ENCODE measurements at regions not wholly inside any gene's neighbourhood (a gene's known extent, or its start where the extent isn't known, plus 50 kb on each side); places are given as distances from the start of the nearest gene placed in this dataset.
"Not testable (repeated sequence)": the region's sequence is repeated elsewhere in the genome, so short reads cannot be mapped to it uniquely, and the experiment has no call there.

DNA sequence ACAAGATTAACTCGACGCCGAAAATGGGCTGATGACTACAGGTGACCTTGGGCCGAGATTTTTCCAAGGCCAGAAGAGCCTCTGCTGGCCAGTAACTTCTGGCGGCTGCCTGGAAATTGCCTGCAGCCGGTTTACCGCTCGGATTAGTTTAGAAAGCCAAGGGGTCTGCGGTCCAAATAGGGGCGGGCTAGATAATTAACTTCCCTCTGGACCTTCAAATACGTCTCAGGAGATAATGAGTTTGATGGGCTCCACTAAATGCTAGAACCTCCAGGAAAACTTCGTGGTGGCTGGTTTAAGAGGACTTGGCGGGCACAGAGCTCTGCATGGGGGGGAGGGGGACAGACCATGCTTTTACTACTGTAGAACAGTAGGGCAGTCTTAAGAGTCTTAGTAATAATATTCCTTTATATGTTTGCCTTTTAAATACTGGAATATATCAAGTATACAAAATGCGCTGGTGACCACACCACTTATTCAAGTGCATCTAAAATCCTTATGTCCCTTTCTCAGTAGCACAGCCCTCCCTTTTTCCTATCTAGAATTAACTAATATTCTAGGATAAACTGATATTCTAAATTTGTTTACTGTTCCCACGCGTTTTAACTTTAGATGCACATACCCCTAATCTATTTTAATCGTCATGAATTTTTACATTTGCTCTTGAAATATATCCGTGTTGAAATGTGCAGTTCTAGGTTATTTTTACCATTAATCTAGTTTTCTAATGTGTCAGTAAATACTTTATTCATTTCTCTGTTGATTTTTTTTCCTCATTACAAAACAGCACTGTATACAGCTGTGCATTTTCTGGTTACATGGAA is 107.5 kb upstream of the PRSS16 start:
- Histone ChIP-seq H3K9me3 (ENCODE audit: control insufficient read depth, low read length) (no peaks in the 10 kb centered on the region), H3K4me3 (ENCODE audit: low read length) (peak overlapping the region; percentile 56), H3K9ac (ENCODE audit: low read length) (peak overlapping the region; percentile 80), H3K4me1 (ENCODE audit: control insufficient read depth, insufficient read depth, low read length) (peaks cover 4% of the 10 kb centered on the region), H3K27me3 (ENCODE audit: control insufficient read depth, insufficient read depth, low read length) (no peaks in the 10 kb centered on the region), H3K36me3 (ENCODE audit: control insufficient read depth, insufficient read depth, low read length) (no peaks in the 10 kb centered on the region)

DNA sequence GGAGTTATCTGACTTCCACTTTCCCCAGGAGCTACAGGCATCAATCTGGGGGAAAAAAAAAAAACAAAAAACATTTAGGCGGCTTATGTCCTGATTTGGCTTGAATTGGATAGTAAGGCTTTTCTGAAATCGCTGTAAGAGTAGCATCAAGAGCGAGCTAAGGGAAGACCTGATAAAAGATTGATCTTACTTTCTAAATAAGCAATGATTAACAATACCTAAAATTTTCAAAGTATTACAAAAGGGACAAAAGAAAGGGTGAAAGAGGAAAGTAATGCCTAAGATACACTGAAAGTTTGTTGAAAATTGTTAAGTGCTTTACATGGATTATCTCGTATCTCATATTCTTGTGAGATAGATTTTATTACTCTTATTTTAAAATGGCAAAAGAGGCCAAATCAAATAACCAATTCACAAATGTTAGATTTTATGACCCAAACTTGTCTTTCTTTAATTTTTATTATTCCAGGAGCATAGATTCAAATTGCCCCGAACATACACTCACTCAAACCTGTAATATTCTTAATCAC is 106.4 kb upstream of the PRSS16 start:
- Histone ChIP-seq H3K4me1 (ENCODE audit: control insufficient read depth, insufficient read depth, low read length) (peaks cover 4% of the 10 kb centered on the region), H3K36me3 (ENCODE audit: control insufficient read depth, insufficient read depth, low read length) (no peaks in the 10 kb centered on the region), H3K9ac (ENCODE audit: low read length) (no peak overlapping the region), H3K4me3 (ENCODE audit: low read length) (no peak overlapping the region), H3K9me3 (ENCODE audit: control insufficient read depth, low read length) (no peaks in the 10 kb centered on the region), H3K27me3 (ENCODE audit: control insufficient read depth, insufficient read depth, low read length) (no peaks in the 10 kb centered on the region)

DNA sequence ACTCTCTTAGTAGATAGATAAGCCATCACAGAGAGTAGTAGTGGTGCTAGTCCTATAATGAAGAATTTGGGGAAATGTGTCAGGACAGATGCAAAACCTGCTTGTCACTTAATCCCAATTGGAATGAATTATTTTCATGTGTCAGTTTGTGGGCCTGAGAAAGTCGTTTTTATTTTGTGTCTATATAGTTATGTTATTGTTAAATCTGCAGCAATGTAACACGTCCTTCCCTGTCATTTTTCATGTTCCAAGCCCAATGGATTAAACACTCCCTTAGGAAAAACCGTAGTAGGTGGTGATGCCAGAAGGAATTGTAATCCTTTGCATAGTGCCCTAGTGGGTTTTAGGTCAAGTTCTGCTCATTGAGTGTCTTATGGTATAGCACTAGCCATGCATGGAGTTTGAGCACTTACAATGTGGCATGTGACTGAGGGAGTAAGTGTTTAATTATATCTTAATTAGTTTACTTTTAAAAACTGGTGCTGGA is 105.9 kb upstream of the PRSS16 start:
- Histone ChIP-seq H3K36me3 (ENCODE audit: control insufficient read depth, insufficient read depth, low read length) (no peaks in the 10 kb centered on the region), H3K27me3 (ENCODE audit: control insufficient read depth, insufficient read depth, low read length) (no peaks in the 10 kb centered on the region), H3K9ac (ENCODE audit: low read length) (no peak overlapping the region), H3K9me3 (ENCODE audit: control insufficient read depth, low read length) (no peaks in the 10 kb centered on the region), H3K4me1 (ENCODE audit: control insufficient read depth, insufficient read depth, low read length) (peaks cover 4% of the 10 kb centered on the region), H3K4me3 (ENCODE audit: low read length) (no peak overlapping the region)

DNA sequence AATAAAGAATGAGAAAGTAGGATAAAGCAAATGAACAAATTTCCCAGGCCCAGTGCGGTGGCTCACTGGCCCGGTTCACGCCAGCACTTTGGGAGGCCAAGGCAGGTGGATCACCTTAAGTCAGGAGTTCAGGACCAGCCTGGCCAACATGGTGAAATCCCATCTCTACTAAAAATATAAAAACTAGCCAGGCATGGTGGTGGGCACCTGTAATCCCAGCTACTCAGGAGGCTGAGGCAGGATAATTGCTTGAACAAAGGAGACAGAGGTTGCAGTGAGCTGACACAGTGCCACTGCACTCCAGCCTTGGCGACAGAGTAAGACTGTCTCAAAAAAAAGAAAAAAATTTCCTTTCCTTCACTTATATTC is 104.5 kb upstream of the PRSS16 start:
- not testable (repeated sequence) for H3K9me3 ChIP-seq (ENCODE audit: control insufficient read depth, low read length); H3K36me3 ChIP-seq (ENCODE audit: control insufficient read depth, insufficient read depth, low read length); H3K9ac ChIP-seq (ENCODE audit: low read length); H3K4me1 ChIP-seq (ENCODE audit: control insufficient read depth, insufficient read depth, low read length); H3K4me3 ChIP-seq (ENCODE audit: low read length); H3K27me3 ChIP-seq (ENCODE audit: control insufficient read depth, insufficient read depth, low read length)

DNA sequence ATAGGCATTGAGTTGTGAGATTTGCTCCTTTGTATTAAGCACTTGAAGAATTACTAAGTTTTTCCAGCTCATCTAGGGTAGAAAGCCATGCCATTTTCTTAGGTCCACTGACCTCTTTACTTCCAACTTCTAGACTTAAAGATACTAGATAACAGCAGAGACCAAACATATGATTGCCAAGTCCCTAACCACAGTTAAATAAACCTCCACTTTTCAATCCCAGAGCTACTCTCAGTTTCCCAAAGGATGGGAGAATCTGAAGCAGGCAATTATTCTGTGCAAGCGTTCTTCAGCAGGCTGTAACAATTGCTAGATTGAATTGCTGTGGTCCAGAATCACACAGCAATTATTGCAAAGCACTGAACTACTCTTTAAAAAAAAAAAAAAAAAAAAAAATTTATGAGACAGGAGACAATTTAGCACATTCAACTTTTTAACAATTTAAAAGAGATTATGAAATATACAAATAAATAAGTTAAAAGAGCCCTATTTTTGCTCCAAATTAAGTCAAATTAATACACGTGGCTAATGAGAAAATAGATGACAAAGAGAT is 104.0 kb upstream of the PRSS16 start:
- no peak overlapping the region for H3K4me3 ChIP-seq (ENCODE audit: low read length)
- no peak overlapping the region for H3K9ac ChIP-seq (ENCODE audit: low read length)
- H3K9me3 ChIP-seq (ENCODE audit: control insufficient read depth, low read length), result no peaks in the 10 kb centered on the region
- H3K4me1 ChIP-seq (ENCODE audit: control insufficient read depth, insufficient read depth, low read length), result peaks cover 4% of the 10 kb centered on the region
- no peaks in the 10 kb centered on the region for H3K36me3 ChIP-seq (ENCODE audit: control insufficient read depth, insufficient read depth, low read length)
- H3K27me3 ChIP-seq (ENCODE audit: control insufficient read depth, insufficient read depth, low read length), result no peaks in the 10 kb centered on the region

DNA sequence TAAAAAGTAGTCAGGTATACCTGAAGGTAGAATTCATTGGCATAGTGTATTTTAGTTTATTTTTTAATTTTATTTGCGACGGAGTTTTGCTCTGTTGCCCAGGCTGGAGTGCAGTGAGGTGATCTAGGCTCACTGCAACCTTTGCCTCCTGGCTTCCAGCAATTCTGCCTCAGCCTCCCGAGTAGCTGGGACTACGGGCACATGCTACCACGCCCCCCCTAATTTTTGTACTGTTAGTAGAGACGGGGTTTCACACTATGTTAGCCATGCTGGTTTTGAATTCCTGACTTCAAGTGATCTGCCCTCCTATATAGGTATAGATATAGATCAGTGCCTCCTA is 102.8 kb upstream of the PRSS16 start:
- no peak overlapping the region for H3K9ac ChIP-seq (ENCODE audit: low read length)
- peaks cover 4% of the 10 kb centered on the region for H3K4me1 ChIP-seq (ENCODE audit: control insufficient read depth, insufficient read depth, low read length)
- no peaks in the 10 kb centered on the region for H3K36me3 ChIP-seq (ENCODE audit: control insufficient read depth, insufficient read depth, low read length)
- H3K9me3 ChIP-seq (ENCODE audit: control insufficient read depth, low read length), result no peaks in the 10 kb centered on the region
- no peaks in the 10 kb centered on the region for H3K27me3 ChIP-seq (ENCODE audit: control insufficient read depth, insufficient read depth, low read length)
- no peak overlapping the region for H3K4me3 ChIP-seq (ENCODE audit: low read length)

DNA sequence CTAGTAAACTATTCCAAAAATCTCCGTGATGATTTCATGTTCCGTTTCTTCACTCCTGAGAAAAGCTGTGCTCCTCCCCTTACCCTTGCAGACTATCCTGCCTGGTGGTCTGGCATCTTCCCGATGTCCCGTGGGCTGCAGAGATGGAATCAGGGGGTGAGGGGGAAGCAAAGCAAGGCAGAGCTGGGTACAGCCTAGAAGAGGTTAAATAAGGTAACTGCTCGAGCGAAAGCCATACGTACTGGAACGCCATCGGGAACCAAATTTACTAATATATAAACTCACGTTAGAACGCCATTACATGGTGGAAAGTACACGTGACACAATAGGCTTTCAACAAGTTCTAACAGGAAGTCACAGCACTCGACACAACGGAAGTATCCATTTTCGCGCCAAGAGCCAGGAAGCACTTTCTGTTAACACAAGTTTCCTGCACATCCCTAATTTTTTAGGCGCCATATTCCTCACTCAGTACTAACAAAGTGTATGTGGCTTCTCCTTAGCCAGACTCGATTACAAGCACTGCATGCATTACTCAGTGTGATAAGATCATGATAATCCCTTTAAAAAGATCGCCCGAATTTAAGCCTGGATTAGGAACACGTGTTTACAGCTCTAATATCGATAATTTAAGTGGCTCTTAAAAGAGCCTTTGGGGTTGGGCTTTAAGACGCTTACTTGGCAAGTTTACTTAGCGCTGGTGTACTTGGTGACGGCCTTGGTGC is 101.6 kb upstream of the PRSS16 start:
- peak overlapping the region; percentile 82 for H3K9ac ChIP-seq (ENCODE audit: low read length)
- peaks cover 4% of the 10 kb centered on the region for H3K4me1 ChIP-seq (ENCODE audit: control insufficient read depth, insufficient read depth, low read length)
- H3K4me3 ChIP-seq (ENCODE audit: low read length), result peak overlapping the region; percentile 70
- no peaks in the 10 kb centered on the region for H3K36me3 ChIP-seq (ENCODE audit: control insufficient read depth, insufficient read depth, low read length)
- H3K9me3 ChIP-seq (ENCODE audit: control insufficient read depth, low read length), result no peaks in the 10 kb centered on the region
- no peaks in the 10 kb centered on the region for H3K27me3 ChIP-seq (ENCODE audit: control insufficient read depth, insufficient read depth, low read length)

DNA sequence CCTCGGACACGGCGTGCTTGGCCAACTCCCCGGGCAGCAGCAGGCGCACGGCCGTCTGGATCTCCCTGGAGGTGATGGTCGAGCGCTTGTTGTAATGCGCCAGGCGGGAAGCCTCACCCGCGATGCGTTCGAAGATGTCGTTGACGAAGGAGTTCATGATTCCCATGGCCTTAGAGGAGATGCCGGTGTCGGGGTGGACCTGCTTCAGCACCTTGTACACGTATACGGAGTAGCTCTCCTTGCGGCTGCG is 101.1 kb upstream of the PRSS16 start:
- not testable (repeated sequence) for H3K27me3 ChIP-seq (ENCODE audit: control insufficient read depth, insufficient read depth, low read length); H3K36me3 ChIP-seq (ENCODE audit: control insufficient read depth, insufficient read depth, low read length); H3K9me3 ChIP-seq (ENCODE audit: control insufficient read depth, low read length); H3K4me1 ChIP-seq (ENCODE audit: control insufficient read depth, insufficient read depth, low read length)
- Histone ChIP-seq H3K4me3 (ENCODE audit: low read length) (peak overlapping the region; percentile 70), H3K9ac (ENCODE audit: low read length) (peak overlapping the region; percentile 82)

DNA sequence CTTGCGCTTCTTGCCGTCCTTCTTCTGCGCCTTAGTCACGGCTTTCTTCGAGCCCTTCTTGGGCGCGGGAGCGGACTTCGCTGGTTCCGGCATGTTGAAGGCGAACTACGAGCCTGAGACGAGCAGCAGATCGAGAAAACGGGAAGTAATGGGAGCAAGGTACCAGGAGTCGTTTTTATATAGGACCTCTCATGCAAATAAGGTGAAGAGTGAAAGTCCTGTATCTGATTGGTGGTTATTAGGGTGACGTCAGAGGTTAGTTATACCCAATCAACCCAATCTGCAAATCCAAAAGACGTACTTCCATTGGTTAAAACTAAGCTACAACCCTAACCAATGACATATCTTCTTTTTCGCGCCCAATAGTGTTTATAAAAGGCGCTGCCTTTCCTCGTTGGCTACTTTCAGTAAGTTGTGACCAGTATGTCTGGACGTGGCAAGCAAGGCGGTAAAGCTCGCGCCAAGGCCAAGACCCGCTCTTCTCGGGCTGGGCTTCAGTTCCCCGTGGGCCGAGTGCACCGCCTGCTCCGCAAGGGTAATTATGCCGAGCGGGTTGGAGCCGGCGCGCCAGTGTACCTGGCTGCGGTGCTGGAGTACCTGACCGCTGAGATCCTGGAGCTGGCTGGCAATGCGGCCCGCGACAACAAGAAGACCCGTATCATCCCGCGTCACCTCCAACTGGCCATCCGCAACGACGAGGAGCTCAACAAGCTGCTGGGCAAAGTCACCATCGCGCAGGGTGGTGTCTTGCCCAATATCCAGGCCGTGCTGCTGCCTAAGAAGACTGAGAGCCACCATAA is 100.6 kb upstream of the PRSS16 start:
- no peaks in the 10 kb centered on the region for H3K36me3 ChIP-seq (ENCODE audit: control insufficient read depth, insufficient read depth, low read length)
- H3K27me3 ChIP-seq (ENCODE audit: control insufficient read depth, insufficient read depth, low read length), result no peaks in the 10 kb centered on the region
- H3K4me3 ChIP-seq (ENCODE audit: low read length), result peak overlapping the region; percentile 70
- H3K9ac ChIP-seq (ENCODE audit: low read length), result peak overlapping the region; percentile 82
- H3K9me3 ChIP-seq (ENCODE audit: control insufficient read depth, low read length), result no peaks in the 10 kb centered on the region
- peaks cover 4% of the 10 kb centered on the region for H3K4me1 ChIP-seq (ENCODE audit: control insufficient read depth, insufficient read depth, low read length)

DNA sequence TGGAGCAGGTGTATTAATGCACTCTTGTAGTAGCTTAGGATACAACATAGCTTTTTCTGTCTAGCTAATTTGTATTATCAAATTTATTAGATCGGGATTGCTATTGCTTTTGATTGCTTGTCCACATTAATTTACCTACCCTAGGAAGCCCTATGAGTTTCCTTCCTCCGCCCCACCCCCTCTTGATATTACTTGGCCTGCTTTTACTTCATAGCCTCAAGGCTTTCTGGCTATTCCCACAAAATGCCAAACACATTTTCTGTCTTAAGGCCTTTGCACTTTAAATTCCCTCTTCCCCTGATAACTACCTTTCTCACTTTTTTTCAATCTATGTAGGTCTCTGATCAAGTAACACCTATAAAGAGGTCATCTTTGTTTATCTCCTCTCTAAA is 99.1 kb upstream of the PRSS16 start:
- no peak overlapping the region for H3K9ac ChIP-seq (ENCODE audit: low read length)
- no peaks in the 10 kb centered on the region for H3K27me3 ChIP-seq (ENCODE audit: control insufficient read depth, insufficient read depth, low read length)
- no peaks in the 10 kb centered on the region for H3K36me3 ChIP-seq (ENCODE audit: control insufficient read depth, insufficient read depth, low read length)
- H3K4me3 ChIP-seq (ENCODE audit: low read length), result no peak overlapping the region
- H3K9me3 ChIP-seq (ENCODE audit: control insufficient read depth, low read length), result no peaks in the 10 kb centered on the region
- H3K4me1 ChIP-seq (ENCODE audit: control insufficient read depth, insufficient read depth, low read length), result peaks cover 4% of the 10 kb centered on the region

DNA sequence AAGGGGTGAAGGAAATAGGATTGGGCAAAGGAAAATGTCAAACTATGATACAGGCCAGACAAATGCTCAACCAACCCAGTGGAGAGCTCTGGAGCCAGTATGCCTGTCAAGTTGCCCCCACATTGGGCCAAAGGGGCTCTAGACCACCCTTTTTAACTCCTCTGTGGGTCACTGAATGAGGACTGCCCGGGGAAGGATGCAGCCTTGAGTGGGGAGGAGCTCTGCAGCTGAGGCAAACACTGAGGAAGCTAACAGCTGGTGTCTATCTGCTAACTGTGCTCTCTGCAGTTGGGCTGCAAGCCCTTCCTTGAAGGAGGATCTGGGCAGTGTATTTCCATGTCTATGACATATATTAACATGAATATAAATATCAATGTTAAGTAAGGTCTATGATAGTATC is 98.4 kb upstream of the PRSS16 start:
- Histone ChIP-seq H3K4me3 (ENCODE audit: low read length) (no peak overlapping the region), H3K9me3 (ENCODE audit: control insufficient read depth, low read length) (no peaks in the 10 kb centered on the region), H3K36me3 (ENCODE audit: control insufficient read depth, insufficient read depth, low read length) (no peaks in the 10 kb centered on the region), H3K27me3 (ENCODE audit: control insufficient read depth, insufficient read depth, low read length) (no peaks in the 10 kb centered on the region), H3K9ac (ENCODE audit: low read length) (no peak overlapping the region), H3K4me1 (ENCODE audit: control insufficient read depth, insufficient read depth, low read length) (peaks cover 4% of the 10 kb centered on the region)

DNA sequence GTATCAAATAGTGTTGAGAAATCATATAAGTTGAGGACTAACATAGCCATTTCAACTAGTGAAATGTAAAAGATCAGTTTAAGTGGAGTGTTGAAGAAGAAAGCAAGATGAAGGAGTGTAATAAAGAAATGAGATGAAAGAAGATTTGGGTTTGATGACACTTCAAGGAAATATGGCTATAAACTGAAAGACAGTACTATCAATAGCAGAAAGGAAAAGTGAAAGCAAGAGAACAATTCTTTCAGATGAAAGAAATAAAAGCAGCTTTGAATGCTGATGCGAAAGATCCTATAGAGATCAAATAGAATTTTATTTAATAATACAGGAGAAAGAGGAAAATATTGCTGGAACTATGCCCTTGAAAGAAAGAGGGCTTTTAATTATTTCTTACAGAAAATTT is 92.8 kb upstream of the PRSS16 start:
- Histone ChIP-seq H3K36me3 (ENCODE audit: control insufficient read depth, insufficient read depth, low read length) (no peaks in the 10 kb centered on the region), H3K4me3 (ENCODE audit: low read length) (no peak overlapping the region), H3K4me1 (ENCODE audit: control insufficient read depth, insufficient read depth, low read length) (no peaks in the 10 kb centered on the region), H3K9me3 (ENCODE audit: control insufficient read depth, low read length) (no peaks in the 10 kb centered on the region), H3K27me3 (ENCODE audit: control insufficient read depth, insufficient read depth, low read length) (no peaks in the 10 kb centered on the region), H3K9ac (ENCODE audit: low read length) (no peak overlapping the region)
